ENCODE measurements at regions not wholly inside any gene's neighbourhood (a gene's known extent, or its start where the extent isn't known, plus 50 kb on each side); places are given as distances from the start of the nearest gene placed in this dataset.

DNA sequence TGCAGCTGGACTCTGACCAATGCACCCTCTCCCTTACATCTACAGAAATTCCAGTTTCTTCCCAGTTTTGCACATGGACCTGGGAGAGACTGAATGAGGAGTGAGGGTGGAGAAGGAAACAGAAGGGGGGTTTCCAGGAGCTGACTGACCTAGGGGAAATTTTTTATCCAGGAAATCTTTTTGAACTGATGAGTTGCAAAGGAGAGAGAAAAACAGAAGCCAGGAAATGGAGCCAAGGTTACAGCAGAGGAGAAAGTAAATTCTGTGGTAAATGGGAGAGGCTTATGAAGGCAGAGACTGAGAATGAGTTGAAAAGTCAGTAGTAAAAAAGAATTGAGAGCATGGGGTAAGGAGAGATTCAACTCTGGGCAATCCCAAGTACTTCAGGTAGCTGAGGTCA is 192.8 kb downstream of the SMIM20 start:
- TF ChIP-seq, protein P1, sequence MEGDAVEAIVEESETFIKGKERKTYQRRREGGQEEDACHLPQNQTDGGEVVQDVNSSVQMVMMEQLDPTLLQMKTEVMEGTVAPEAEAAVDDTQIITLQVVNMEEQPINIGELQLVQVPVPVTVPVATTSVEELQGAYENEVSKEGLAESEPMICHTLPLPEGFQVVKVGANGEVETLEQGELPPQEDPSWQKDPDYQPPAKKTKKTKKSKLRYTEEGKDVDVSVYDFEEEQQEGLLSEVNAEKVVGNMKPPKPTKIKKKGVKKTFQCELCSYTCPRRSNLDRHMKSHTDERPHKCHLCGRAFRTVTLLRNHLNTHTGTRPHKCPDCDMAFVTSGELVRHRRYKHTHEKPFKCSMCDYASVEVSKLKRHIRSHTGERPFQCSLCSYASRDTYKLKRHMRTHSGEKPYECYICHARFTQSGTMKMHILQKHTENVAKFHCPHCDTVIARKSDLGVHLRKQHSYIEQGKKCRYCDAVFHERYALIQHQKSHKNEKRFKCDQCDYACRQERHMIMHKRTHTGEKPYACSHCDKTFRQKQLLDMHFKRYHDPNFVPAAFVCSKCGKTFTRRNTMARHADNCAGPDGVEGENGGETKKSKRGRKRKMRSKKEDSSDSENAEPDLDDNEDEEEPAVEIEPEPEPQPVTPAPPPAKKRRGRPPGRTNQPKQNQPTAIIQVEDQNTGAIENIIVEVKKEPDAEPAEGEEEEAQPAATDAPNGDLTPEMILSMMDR (IDR thresholded peaks at IDR 0.05): no peak
- TF ChIP-seq POLR2A (IDR thresholded peaks at IDR 0.05; ENCODE audit: low read length): no peak
- TF ChIP-seq, protein P2, sequence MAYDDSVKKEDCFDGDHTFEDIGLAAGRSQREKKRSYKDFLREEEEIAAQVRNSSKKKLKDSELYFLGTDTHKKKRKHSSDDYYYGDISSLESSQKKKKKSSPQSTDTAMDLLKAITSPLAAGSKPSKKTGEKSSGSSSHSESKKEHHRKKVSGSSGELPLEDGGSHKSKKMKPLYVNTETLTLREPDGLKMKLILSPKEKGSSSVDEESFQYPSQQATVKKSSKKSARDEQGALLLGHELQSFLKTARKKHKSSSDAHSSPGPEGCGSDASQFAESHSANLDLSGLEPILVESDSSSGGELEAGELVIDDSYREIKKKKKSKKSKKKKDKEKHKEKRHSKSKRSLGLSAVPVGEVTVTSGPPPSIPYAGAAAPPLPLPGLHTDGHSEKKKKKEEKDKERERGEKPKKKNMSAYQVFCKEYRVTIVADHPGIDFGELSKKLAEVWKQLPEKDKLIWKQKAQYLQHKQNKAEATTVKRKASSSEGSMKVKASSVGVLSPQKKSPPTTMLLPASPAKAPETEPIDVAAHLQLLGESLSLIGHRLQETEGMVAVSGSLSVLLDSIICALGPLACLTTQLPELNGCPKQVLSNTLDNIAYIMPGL (CRISPR knock-in tag; IDR thresholded peaks at IDR 0.05; ENCODE audit: borderline replicate concordance): no peak
- TF ChIP-seq REST (IDR thresholded peaks at IDR 0.05): no peak
- no peak for TF ChIP-seq SMC3 (IDR thresholded peaks at IDR 0.05)
- TF ChIP-seq HDAC2 (IDR thresholded peaks at IDR 0.05): no peak
- TF ChIP-seq KDM5A (IDR thresholded peaks at IDR 0.05): no peak
- TF ChIP-seq RFX5 (IDR thresholded peaks at IDR 0.05): no peak
- no peak for TF ChIP-seq KDM1A (IDR thresholded peaks at IDR 0.05; ENCODE audit: low read depth)
- TF ChIP-seq RAD21 (conservative IDR thresholded peaks at IDR 0.05 in 1 of 2, IDR thresholded peaks at IDR 0.05 in 1 of 2): no peak
- no peak for TF ChIP-seq MAFK (IDR thresholded peaks at IDR 0.05; ENCODE audit: partially characterized antibody)
- no peak for TF ChIP-seq MAX (IDR thresholded peaks at IDR 0.05)
- TF ChIP-seq CHD2 (IDR thresholded peaks at IDR 0.05; ENCODE audit: low read length, partially characterized antibody): no peak
- no peak for TF ChIP-seq JUN (IDR thresholded peaks at IDR 0.05)
